ENCODE measurements at regions not wholly inside any gene's neighbourhood (a gene's known extent, or its start where the extent isn't known, plus 50 kb on each side); places are given as distances from the start of the nearest gene placed in this dataset.

DNA sequence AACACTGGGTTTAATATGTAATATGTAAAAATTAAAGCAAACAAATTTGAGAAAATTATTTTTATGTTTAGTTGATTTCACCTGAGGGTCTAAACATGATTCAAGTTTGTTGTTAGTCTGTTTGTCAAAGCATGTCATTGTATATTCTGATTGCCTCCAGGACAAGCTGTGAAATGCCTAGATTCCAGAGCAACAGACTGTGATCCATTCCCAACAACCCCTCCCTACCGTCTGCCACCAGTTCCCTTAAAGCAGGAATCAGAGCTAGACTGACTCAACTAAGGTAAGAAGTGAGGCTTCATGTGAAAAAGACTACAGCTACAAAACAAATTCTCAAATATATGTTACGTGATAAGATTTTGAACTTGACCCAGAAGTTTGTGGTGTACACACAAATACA, 304.2 kb downstream of the RAB38 start:
- TF ChIP-seq, protein P1, sequence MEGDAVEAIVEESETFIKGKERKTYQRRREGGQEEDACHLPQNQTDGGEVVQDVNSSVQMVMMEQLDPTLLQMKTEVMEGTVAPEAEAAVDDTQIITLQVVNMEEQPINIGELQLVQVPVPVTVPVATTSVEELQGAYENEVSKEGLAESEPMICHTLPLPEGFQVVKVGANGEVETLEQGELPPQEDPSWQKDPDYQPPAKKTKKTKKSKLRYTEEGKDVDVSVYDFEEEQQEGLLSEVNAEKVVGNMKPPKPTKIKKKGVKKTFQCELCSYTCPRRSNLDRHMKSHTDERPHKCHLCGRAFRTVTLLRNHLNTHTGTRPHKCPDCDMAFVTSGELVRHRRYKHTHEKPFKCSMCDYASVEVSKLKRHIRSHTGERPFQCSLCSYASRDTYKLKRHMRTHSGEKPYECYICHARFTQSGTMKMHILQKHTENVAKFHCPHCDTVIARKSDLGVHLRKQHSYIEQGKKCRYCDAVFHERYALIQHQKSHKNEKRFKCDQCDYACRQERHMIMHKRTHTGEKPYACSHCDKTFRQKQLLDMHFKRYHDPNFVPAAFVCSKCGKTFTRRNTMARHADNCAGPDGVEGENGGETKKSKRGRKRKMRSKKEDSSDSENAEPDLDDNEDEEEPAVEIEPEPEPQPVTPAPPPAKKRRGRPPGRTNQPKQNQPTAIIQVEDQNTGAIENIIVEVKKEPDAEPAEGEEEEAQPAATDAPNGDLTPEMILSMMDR (conservative IDR thresholded peaks at IDR 0.05 in 1 of 2, IDR thresholded peaks at IDR 0.05 in 1 of 2; ENCODE audit: extremely low read depth in 1 of 2, insufficient read depth in 1 of 2, low read depth in 1 of 2, low read length in 2 of 2) = no peak
- TF ChIP-seq EZH2 (IDR thresholded peaks at IDR 0.05; ENCODE audit: borderline replicate concordance, low read length) = no peak

All from mammary epithelial cell (primary cell).